NCI-H460 (cell line): ENCODE measurements at regions not wholly inside any gene's neighbourhood (a gene's known extent, or its start where the extent isn't known, plus 50 kb on each side); places are given as distances from the start of the nearest gene placed in this dataset.
"Not testable (repeated sequence)": the region's sequence is repeated elsewhere in the genome, so short reads cannot be mapped to it uniquely, and the experiment has no call there.

Experiments used
- DNase-seq: peaks from one replicate; pipeline ENCODE4 v3.0.0-alpha.2; 2016; ENCODE audit warnings: low read depth; ENCODE audit errors: extremely low read depth

DNA sequence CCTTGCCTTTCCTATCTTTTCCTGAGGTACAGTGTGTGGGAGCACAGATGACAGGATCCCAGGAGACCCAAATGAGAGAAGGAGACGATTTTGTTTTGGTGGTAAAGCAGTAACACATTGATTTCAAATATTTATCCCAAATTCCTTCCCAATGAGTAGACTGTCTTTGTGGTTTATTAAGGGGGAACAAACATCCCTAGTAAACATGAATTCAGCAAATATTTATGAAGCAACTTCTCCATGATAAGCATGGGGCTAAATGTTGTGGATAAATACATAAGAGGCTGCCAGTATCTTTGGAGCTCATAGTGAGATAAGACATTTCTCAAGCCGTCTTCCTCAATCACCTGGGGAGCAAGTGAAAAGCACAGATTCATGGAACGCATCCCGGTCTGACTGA lies 460.8 kb upstream of the CFAP20DC start:
- no peak for DNase-seq

DNA sequence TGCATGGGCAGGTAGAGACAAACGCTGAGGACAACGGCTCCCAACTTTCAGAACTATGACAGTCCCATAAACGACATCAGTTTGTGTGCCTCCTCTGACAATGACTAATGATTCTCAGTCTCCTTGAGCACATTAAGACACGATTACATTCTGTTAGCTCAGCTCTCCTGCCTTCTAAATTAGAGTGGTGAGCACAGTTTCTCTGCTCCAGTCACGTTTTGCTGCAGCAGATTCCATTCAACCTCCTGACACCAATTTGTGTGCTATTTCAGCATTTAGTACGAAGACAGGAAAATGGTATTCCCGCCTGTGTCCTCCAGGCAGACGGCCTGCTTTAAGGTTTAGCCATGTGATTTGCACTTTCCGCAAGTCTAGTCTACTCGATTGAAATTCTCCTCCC lies 458.4 kb upstream of the CFAP20DC start:
- DNase-seq: no peak

- DNase-seq: no peak
Observed at GRCh38 chr3:59506191-59506590, 456.4 kb upstream of the CFAP20DC start.

DNA sequence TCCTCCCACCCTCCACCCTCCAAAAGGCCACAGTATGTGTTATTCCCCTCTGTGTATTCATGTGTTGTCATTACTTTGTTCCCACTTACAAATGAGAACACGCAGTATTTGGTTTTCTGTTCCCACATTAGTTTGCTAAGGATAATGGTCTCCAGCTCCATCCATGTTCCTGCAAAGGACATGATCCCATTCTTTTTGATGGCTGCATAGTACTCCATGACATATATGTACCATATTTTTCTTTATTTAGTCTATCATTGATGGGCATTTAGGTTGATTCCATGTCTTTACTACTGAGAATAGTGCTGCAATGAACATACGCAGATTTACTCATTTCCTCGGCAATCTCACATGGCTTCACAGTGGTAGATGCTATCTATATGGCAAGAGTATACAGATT lies 453.6 kb upstream of the CFAP20DC start:
- no peak for DNase-seq

GRCh38 chr3:59502806-59503205 lies 453.0 kb upstream of the CFAP20DC start:
- DNase-seq: no peak

- no peak for DNase-seq
Observed at GRCh38 chr3:59499954-59500353, 450.1 kb upstream of the CFAP20DC start.

DNA sequence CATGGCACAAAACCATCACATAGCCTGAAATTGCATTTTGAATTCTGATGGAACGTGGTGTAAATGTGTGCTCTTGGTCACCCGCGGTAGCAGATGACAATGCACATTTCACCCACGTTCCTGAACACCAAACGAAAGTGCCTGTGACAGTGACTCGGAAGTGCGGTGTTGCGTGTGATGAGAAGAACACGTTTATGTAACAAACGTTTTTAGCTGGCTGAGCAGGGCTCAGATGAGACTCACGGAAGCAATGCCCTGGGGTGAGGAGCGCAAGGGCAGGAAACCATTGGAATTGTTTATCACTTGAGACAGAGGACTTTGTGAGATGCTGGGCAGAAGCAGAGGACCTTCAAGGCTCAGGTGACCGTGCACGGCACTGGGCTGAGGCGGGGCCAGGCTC lies 449.2 kb upstream of the CFAP20DC start:
- DNase-seq: no peak

- no peak for DNase-seq
Observed at GRCh38 chr3:59496250-59496649, 446.4 kb upstream of the CFAP20DC start.

DNA sequence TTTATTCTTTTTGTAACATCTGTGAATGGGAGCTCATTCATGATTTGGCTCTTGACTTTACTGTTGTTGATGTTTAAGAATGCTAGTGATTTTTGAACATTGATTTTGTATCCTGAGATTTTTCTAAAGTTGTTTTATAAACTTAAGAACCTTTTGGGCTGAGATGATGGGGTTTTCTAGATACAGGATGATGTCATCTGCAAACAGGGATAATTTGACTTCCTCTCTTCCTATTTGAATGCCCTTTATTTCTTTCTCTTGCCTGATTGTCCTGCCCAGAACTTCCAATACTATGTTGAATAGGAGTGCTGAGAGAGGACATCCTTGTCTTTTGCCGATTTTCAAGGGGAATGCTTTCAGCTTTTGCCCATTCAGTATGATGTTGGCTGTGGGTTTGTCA lies 445.1 kb upstream of the CFAP20DC start:
- DNase-seq: not testable (repeated sequence)

- DNase-seq: no peak
Observed at GRCh38 chr3:59486520-59486919, 436.7 kb upstream of the CFAP20DC start.

- DNase-seq: no peak
Observed at GRCh38 chr3:59483191-59483590, 433.4 kb upstream of the CFAP20DC start.

GRCh38 chr3:59482684-59483083 lies 432.9 kb upstream of the CFAP20DC start:
- no peak for DNase-seq

DNA sequence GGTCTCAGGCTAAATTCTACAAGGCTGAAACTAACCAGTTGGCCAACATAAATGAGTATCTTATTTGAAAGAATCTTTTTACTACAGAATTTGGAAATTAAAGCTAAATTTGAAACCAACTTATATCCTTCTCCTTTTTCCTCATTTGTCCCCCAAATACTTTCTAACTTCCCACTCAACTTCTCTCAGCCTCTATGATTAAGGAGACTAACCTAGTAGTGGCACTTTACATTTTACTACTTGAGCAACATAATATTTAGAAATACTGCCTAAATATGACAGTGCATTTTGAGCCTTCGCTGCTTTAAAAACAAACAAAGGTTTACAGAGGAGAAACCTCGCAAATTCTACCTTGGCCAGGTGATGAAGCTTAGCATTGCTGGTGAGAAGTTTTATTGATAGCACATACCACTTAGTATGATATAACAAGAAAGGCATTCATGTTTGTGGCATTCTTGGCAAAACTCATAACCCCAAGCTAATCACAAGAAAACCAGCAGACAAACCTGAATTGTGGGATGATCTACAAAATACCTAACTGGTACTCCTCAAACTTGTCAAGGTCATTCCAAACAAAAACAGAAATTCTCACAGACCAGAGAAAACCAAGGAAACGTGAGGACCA lies 432.1 kb upstream of the CFAP20DC start:
- no peak for DNase-seq

GRCh38 chr3:59480486-59480995 lies 430.7 kb upstream of the CFAP20DC start:
- DNase-seq: no peak

DNA sequence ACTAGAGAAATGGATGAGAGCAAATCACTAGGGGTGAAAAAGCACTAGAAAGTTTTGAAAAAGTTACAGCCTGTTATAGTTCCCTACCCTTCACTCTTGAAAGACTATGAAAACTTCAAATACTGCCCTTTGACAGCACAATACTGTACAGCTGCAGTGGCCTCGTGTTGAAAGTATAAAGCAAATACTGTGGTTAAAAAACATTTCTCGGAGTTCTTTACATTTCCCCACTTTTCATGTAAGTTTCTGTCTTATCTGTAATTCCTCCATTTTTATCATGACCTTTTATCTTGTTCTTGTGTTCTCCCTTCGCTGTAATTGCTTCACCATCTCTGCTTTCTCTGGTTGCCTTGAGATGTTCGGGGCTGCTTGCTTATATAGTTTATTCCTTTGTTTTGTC lies 423.8 kb upstream of the CFAP20DC start:
- DNase-seq: no peak

- no peak for DNase-seq
Observed at GRCh38 chr3:59472541-59472940, 422.7 kb upstream of the CFAP20DC start.

GRCh38 chr3:59469948-59470723 lies 420.3 kb upstream of the CFAP20DC start:
- DNase-seq: no peak

GRCh38 chr3:59467476-59467875 lies 417.7 kb upstream of the CFAP20DC start:
- no peak for DNase-seq

DNA sequence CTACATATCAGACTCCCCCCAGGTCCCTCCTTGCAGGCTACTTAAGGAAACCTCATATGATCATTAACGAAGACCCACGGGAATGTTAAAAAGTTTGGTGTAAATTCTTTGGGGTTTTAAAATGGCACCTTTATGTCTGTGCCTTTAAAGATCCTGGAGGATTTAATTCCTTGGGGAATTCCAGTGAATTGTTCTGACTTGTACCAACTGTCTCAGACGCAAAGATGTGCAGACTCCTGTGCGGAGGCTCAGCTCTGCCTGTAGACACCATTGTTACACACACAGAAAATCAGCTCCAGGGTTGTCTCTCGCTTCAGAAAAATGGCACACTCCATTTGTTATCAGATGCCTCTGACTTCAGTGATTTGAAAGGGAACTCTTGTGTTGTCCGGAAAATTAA lies 414.4 kb upstream of the CFAP20DC start:
- no peak for DNase-seq

- no peak for DNase-seq
Observed at GRCh38 chr3:59463253-59463652, 413.4 kb upstream of the CFAP20DC start.

GRCh38 chr3:59460068-59460467 lies 410.2 kb upstream of the CFAP20DC start:
- DNase-seq: no peak

DNA sequence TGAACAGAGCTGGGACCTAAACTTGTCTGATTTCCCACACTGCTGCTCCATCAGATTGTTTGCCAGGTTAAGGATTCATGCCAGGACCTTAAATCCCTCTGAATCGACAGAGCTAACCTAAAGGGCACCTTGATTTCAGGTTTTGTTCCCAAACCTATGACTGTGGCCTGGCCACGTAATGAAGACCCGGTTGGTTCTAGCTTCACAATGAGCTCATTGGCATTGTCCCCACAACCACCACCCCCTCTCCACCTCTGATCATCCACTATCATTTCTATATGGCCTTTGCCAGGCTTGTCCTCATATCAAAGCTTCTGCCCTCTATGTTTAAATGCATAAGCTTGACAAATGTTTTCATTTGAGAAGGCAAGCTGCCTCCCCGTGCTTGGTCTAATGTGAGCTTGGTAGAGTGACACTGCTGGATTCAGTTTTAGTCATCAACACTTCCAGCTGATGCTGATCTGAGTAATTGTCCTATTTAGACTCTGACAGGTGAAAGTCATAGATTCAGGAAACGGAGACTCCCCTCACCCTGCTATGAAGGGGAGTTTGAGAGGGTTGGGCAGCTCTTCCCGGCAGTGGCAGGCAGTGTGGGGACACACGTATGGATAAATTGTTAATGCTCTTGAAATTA lies 407.1 kb upstream of the CFAP20DC start:
- DNase-seq: no peak
